ENCODE measurements at regions not wholly inside any gene's neighbourhood (a gene's known extent, or its start where the extent isn't known, plus 50 kb on each side); places are given as distances from the start of the nearest gene placed in this dataset.

DNA sequence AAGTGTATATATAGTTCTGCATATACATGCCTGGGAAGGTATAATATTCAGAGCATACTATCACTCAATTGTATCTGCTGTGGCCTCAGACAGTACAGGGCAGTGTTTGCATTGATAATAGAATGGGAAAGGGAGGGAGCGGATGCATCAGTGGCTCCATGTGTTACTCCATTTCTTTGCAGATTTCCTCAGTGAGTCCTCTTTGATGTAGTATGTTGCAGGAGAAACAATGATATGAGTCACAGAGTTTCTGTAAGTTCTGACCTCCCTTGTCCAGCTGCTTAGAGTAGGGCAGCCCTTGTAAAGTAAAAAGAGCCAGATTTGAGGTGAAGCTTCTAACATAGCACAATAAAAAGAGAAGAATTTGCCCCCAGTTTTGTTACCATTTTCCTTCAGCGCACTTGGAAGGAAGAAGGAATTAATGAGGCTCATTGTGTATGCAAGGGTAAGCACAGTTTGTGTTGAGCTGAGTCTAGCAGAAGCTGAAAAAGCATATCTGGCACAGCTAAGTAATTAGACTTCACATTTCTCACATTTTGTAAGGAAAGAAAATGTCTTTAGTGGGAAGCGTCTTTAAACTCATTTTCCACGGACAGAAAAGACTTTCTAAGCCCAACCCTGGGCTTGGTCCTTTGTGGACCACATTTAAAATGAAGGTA lies 555.8 kb upstream of the IL12A start:
- TF ChIP-seq, protein P1, sequence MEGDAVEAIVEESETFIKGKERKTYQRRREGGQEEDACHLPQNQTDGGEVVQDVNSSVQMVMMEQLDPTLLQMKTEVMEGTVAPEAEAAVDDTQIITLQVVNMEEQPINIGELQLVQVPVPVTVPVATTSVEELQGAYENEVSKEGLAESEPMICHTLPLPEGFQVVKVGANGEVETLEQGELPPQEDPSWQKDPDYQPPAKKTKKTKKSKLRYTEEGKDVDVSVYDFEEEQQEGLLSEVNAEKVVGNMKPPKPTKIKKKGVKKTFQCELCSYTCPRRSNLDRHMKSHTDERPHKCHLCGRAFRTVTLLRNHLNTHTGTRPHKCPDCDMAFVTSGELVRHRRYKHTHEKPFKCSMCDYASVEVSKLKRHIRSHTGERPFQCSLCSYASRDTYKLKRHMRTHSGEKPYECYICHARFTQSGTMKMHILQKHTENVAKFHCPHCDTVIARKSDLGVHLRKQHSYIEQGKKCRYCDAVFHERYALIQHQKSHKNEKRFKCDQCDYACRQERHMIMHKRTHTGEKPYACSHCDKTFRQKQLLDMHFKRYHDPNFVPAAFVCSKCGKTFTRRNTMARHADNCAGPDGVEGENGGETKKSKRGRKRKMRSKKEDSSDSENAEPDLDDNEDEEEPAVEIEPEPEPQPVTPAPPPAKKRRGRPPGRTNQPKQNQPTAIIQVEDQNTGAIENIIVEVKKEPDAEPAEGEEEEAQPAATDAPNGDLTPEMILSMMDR (IDR thresholded peaks at IDR 0.05; ENCODE audit: low read depth, low read length), result no peak
- no peak overlapping the region for H3K4me3 ChIP-seq (ENCODE audit: low read depth, low read length)

DNA sequence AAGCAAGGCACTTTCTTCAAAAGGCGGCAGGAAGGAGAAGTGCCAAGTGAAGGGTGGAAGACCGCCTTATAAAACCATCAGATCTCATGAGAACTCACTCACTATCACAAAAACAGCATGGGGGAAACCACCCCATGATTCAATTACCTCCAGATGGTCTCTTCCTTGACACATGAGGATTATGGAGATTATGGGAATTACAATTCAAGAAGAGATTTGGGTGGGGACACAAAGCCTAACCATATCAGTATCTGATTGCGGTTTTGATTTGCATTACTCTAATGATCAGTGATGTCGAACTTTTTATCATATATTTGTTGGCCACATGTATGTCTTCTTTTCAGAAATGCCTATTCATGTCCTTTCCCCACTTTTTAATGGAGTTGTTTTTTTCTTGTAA lies 549.3 kb upstream of the IL12A start:
- TF ChIP-seq, protein P1 (IDR thresholded peaks at IDR 0.05; ENCODE audit: low read depth, low read length), result no peak
- no peak overlapping the region for H3K4me3 ChIP-seq (ENCODE audit: low read depth, low read length)

DNA sequence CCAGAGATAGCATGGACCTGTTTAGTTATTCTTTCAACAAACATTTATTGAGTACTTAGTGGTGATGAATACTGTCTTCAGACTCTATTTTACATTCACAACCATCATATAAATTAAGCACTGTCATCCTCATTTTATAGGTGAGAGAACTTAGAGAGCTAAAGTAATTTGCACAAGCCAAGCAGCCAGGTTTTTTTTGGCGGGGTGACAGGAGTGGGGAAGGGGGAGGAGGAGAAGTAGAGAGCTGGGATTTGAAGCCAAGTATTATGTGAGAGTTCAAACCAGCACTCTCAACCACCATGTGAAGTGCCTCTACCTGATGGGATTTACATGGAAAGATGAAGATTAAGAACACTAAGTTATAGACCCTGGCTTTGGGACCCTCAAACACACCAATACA lies 547.4 kb upstream of the IL12A start:
- no peak overlapping the region for H3K4me3 ChIP-seq (ENCODE audit: low read depth, low read length)
- TF ChIP-seq, protein P1 (IDR thresholded peaks at IDR 0.05; ENCODE audit: low read depth, low read length), result no peak

DNA sequence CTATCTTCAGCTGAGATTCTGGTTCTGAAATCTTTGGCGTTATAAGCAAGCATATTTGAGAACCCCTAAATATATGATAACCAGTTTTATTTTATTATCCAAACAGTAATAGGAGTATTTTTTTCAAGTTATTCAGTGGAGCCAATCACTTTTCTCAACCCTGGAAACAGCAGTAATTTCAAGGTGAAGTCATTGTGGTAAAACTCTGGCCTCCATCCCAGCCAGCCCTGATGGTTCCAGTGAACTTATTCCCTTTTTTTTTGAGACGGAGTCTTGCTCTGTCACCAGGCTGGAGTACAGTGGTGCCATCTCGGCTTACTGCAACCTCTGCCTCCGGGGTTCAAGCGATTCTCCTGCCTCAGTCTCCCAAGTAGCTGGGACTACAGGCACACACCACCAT lies 545.4 kb upstream of the IL12A start:
- TF ChIP-seq, protein P1 (IDR thresholded peaks at IDR 0.05; ENCODE audit: low read depth, low read length), result no peak
- no peak overlapping the region for H3K4me3 ChIP-seq (ENCODE audit: low read depth, low read length)

DNA sequence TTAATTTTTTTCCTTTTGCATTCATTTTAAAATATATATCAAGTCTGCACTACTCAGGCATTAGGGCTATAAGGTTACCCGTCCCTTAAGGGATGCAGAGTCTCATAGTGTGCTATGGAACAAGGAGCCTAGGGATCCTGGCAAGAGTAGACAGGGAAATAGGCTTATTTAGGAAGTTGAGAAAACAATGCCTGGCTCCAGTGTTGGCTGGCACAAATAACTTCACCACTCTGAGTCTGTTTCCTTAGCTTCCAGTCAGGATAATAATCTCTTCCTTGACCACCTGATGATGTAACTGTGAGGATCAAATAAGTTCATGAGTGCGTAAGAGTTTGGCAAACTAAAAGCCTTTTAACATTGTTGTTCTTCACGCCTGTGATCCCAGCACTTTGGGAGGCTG lies 540.8 kb upstream of the IL12A start:
- H3K4me3 ChIP-seq (ENCODE audit: low read depth, low read length), result no peak overlapping the region

DNA sequence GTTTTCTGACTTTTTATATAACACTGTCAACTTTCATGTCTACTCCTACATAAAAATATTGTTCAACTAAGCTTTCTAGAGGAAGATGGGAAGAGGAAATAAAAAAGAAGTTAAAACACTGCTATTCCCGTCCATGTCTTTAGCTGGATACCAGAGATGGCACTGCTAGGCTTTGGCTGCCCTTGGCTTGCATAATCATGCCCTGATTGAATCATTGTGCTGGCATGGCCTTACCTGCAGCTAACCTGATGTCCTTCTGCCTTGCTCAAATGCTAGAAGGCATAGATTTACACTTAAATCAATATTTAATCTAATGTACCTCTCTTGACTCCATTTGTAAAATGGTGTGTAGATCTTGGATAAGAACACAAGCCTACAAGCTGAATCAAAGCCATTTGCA lies 539.7 kb upstream of the IL12A start:
- TF ChIP-seq, protein P1 (IDR thresholded peaks at IDR 0.05; ENCODE audit: low read depth, low read length), result no peak

More for the DNA sequence above, 540.8 kb upstream of the IL12A start:
- TF ChIP-seq, protein P1 (IDR thresholded peaks at IDR 0.05; ENCODE audit: low read depth, low read length), result no peak

DNA sequence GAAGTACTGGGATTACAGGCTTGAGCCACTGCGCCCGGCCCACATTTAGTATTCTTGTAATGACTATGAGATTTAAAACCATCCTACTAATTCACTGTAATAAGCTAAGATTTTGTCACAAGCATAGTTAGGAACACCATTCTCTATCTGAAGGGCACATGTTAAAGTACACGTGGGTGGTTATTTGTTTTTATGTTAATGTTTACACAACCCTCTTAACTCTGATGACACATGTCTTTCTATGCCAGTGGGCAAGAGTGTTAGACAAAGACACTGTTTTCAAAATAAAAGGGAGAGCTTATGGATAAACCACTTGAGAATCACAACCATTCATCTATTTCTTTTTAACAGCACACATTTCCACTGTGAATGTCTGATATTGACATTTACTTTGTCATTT lies 537.6 kb upstream of the IL12A start:
- TF ChIP-seq, protein P1 (IDR thresholded peaks at IDR 0.05; ENCODE audit: low read depth, low read length), result no peak
- H3K4me3 ChIP-seq (ENCODE audit: low read depth, low read length), result no peak overlapping the region

More for the DNA sequence above, 539.7 kb upstream of the IL12A start:
- no peak overlapping the region for H3K4me3 ChIP-seq (ENCODE audit: low read depth, low read length)

Measured in WI38 (cell line).